ENCODE measurements at regions not wholly inside any gene's neighbourhood (a gene's known extent, or its start where the extent isn't known, plus 50 kb on each side); places are given as distances from the start of the nearest gene placed in this dataset.
A peak's percentile ranks its signal among the peaks of the same experiment; 100 is the strongest.

DNA sequence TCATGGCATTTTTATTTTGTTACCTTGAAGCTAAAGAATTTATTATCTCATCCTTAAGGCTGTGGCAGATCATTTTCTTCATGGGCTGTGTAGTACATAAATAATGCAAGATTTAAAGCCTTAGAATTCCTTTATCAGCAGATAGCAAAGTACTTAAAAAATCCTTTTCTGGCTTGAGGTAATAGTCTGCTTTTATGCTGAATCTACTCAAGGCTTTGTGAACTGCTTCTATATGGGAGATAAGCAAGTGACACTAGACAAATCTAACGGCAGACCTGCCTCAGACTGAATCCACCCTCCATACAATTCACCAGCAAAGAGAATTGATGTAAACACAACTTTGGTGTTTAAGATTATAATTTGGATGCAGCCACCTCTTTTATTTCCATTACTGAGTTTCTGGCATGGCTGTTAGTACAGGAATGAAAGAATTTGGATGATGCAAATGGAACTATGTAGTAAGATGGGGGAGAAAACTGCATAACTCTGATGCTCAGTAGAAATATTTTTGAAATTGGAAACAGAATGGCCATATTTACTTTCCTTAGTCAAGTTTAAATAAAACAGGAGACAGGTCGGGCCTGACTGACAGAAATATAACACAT, 1121.5 kb downstream of the NAALADL2 start:
- Mint-ChIP-seq H3K27me3 (ENCODE audit: low read depth, unreplicated experiment) (no peaks in the 10 kb centered on the region), H3K36me3 (ENCODE audit: low read depth, unreplicated experiment) (peaks cover 3% of the 10 kb centered on the region), H3K4me1 (ENCODE audit: low read depth, unreplicated experiment) (no peaks in the 10 kb centered on the region), H3K4me3 (ENCODE audit: unreplicated experiment) (no peak overlapping the region), H3K9me3 (ENCODE audit: unreplicated experiment) (peaks cover 6% of the 10 kb centered on the region), H3K27ac (ENCODE audit: unreplicated experiment) (no peak overlapping the region)
- peaks cover 5% of the 10 kb centered on the region for H3K9me3 ChIP-seq (ENCODE audit: insufficient read depth, low read depth, low read length)
- H4K20me1 ChIP-seq (ENCODE audit: insufficient read depth, low read length) = no peaks in the 10 kb centered on the region
- no peak overlapping the region for H3K4me3 ChIP-seq (ENCODE audit: insufficient read depth, low read depth, low read length)
- no peaks in the 10 kb centered on the region for H3K79me2 ChIP-seq (ENCODE audit: insufficient read depth, low read length)
- H2AFZ ChIP-seq (ENCODE audit: low read depth, low read length) = no peak overlapping the region
- no peak overlapping the region for H3K4me2 ChIP-seq (ENCODE audit: low read length)
- no peaks in the 10 kb centered on the region for H3K4me1 ChIP-seq (ENCODE audit: insufficient read depth, low read length)
- TF ChIP-seq, protein P1, sequence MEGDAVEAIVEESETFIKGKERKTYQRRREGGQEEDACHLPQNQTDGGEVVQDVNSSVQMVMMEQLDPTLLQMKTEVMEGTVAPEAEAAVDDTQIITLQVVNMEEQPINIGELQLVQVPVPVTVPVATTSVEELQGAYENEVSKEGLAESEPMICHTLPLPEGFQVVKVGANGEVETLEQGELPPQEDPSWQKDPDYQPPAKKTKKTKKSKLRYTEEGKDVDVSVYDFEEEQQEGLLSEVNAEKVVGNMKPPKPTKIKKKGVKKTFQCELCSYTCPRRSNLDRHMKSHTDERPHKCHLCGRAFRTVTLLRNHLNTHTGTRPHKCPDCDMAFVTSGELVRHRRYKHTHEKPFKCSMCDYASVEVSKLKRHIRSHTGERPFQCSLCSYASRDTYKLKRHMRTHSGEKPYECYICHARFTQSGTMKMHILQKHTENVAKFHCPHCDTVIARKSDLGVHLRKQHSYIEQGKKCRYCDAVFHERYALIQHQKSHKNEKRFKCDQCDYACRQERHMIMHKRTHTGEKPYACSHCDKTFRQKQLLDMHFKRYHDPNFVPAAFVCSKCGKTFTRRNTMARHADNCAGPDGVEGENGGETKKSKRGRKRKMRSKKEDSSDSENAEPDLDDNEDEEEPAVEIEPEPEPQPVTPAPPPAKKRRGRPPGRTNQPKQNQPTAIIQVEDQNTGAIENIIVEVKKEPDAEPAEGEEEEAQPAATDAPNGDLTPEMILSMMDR (IDR thresholded peaks at IDR 0.05; ENCODE audit: insufficient read depth, low read depth, low read length) = no peak
- no peak for TF ChIP-seq EZH2 (IDR thresholded peaks at IDR 0.05; ENCODE audit: insufficient read depth, low read length)
- no peak overlapping the region for H3K27ac ChIP-seq (ENCODE audit: low read depth, low read length)
- DNase-seq (ENCODE audit: low read depth) = peak; percentile 14
- FAIRE-seq = peak; percentile 50
- H3K9ac ChIP-seq (ENCODE audit: low read length) = no peak overlapping the region
- H3K36me3 ChIP-seq (ENCODE audit: insufficient read depth, low read length) = no peaks in the 10 kb centered on the region
- H3K27me3 ChIP-seq (ENCODE audit: insufficient read depth, low read length) = no peaks in the 10 kb centered on the region

DNA sequence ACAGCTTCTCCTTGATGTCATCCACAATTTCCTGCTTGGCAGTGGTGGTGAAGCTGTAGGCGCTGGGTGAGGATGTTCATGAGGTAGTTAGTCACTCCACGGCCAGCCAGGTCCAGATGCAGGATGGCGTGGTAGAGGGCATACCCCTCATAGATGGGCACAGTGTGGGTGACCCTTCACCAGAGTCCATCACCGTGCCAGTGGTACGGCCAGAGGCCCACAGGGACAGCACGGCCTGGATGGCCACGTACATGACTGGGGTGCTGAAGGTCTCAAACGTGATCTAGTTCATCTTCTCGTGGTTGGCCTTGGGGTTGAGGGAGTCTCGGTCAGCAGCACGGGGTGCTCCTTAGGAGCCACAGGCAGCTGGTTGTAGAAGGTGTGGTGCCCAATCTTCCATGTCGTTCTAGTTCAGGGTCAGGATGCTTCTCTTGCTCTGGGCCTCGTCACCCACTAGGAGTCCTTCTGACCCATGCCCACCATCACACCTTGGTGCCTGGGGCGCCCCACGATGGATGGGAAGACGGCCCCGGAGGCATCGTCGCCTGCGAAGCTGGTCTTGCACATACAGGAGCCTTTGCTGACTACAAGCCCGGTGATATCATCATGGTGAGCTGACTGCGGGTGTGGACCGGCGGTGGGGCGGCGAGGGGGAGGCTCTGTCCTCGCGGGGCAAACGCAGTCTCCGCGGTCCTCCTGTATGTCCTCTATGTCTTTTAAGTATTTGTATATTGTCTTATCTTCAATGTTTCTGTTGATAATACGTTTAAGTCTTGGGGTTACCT, 1119.0 kb downstream of the NAALADL2 start:
- H3K79me2 ChIP-seq (ENCODE audit: insufficient read depth, low read length) = no peaks in the 10 kb centered on the region
- peaks cover 5% of the 10 kb centered on the region for H3K9me3 ChIP-seq (ENCODE audit: insufficient read depth, low read depth, low read length)
- no peaks in the 10 kb centered on the region for H4K20me1 ChIP-seq (ENCODE audit: insufficient read depth, low read length)
- TF ChIP-seq EZH2 (IDR thresholded peaks at IDR 0.05; ENCODE audit: insufficient read depth, low read length) = no peak
- TF ChIP-seq, protein P1 (IDR thresholded peaks at IDR 0.05; ENCODE audit: insufficient read depth, low read depth, low read length) = no peak
- no peaks in the 10 kb centered on the region for H3K27me3 ChIP-seq (ENCODE audit: insufficient read depth, low read length)
- FAIRE-seq = no peak
- no peak for DNase-seq (ENCODE audit: low read depth)
- no peak overlapping the region for H3K4me3 ChIP-seq (ENCODE audit: insufficient read depth, low read depth, low read length)
- H3K4me1 ChIP-seq (ENCODE audit: insufficient read depth, low read length) = no peaks in the 10 kb centered on the region
- no peak overlapping the region for H3K27ac ChIP-seq (ENCODE audit: low read depth, low read length)
- no peak overlapping the region for H3K4me3 Mint-ChIP-seq (ENCODE audit: unreplicated experiment)
- no peaks in the 10 kb centered on the region for H3K36me3 ChIP-seq (ENCODE audit: insufficient read depth, low read length)
- peak overlapping the region; percentile 14 for H2AFZ ChIP-seq (ENCODE audit: low read depth, low read length)
- H3K36me3 Mint-ChIP-seq (ENCODE audit: low read depth, unreplicated experiment) = peaks cover 3% of the 10 kb centered on the region
- no peaks in the 10 kb centered on the region for H3K4me1 Mint-ChIP-seq (ENCODE audit: low read depth, unreplicated experiment)
- H3K4me2 ChIP-seq (ENCODE audit: low read length) = no peak overlapping the region
- H3K9ac ChIP-seq (ENCODE audit: low read length) = no peak overlapping the region
- H3K9me3 Mint-ChIP-seq (ENCODE audit: unreplicated experiment) = peaks cover 6% of the 10 kb centered on the region
- no peaks in the 10 kb centered on the region for H3K27me3 Mint-ChIP-seq (ENCODE audit: low read depth, unreplicated experiment)
- H3K27ac Mint-ChIP-seq (ENCODE audit: unreplicated experiment) = no peak overlapping the region

DNA sequence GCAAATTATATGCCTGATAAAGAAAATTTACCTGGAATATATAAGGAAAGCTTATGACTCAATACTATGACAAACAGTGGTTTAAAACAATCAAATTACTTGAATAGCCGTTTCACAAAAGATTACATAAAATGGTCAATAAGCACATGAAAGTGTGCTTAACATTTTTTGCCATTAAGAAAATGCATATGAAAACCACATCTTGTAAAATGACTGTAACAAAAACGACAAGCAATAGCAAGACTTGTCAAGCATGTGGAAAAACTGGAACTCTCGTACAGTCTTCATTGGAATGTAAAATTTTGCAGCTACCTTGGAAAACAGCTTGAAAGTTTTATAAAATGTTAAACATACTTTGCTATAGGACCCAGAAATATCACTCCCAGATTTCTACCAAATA, 1110.3 kb downstream of the NAALADL2 start:
- H3K36me3 ChIP-seq (ENCODE audit: insufficient read depth, low read length) = no peaks in the 10 kb centered on the region
- no peaks in the 10 kb centered on the region for H3K27me3 ChIP-seq (ENCODE audit: insufficient read depth, low read length)
- Mint-ChIP-seq H3K36me3 (ENCODE audit: low read depth, unreplicated experiment) (no peaks in the 10 kb centered on the region), H3K4me1 (ENCODE audit: low read depth, unreplicated experiment) (no peaks in the 10 kb centered on the region), H3K9me3 (ENCODE audit: unreplicated experiment) (peaks cover 5% of the 10 kb centered on the region), H3K4me3 (ENCODE audit: unreplicated experiment) (no peak overlapping the region), H3K27me3 (ENCODE audit: low read depth, unreplicated experiment) (no peaks in the 10 kb centered on the region), H3K27ac (ENCODE audit: unreplicated experiment) (no peak overlapping the region)
- no peaks in the 10 kb centered on the region for H3K4me1 ChIP-seq (ENCODE audit: insufficient read depth, low read length)
- H4K20me1 ChIP-seq (ENCODE audit: insufficient read depth, low read length) = no peaks in the 10 kb centered on the region
- no peak overlapping the region for H3K27ac ChIP-seq (ENCODE audit: low read depth, low read length)
- no peaks in the 10 kb centered on the region for H3K9me3 ChIP-seq (ENCODE audit: insufficient read depth, low read depth, low read length)
- no peak overlapping the region for H3K4me2 ChIP-seq (ENCODE audit: low read length)
- FAIRE-seq = no peak
- DNase-seq (ENCODE audit: low read depth) = no peak
- H3K79me2 ChIP-seq (ENCODE audit: insufficient read depth, low read length) = no peaks in the 10 kb centered on the region
- no peak overlapping the region for H3K9ac ChIP-seq (ENCODE audit: low read length)
- no peak overlapping the region for H3K4me3 ChIP-seq (ENCODE audit: insufficient read depth, low read depth, low read length)
- TF ChIP-seq EZH2 (IDR thresholded peaks at IDR 0.05; ENCODE audit: insufficient read depth, low read length) = no peak
- TF ChIP-seq, protein P1 (IDR thresholded peaks at IDR 0.05; ENCODE audit: insufficient read depth, low read depth, low read length) = no peak
- H2AFZ ChIP-seq (ENCODE audit: low read depth, low read length) = no peak overlapping the region

Measured in astrocyte (in vitro differentiated cells and primary cell).